SK-N-SH treated with all-trans-retinoic acid at 6 μM for 48 hours (cell line): ENCODE measurements at regions not wholly inside any gene's neighbourhood (a gene's known extent, or its start where the extent isn't known, plus 50 kb on each side); places are given as distances from the start of the nearest gene placed in this dataset.

Experiments
- ARNTL ChIP-seq: fragments of 450-650 bp; formaldehyde crosslinking; IDR thresholded peaks from 2 replicates; pipeline ENCODE4 v1.5.0; 2020; ENCODE audit warnings: low read depth, mild to moderate bottlenecking, moderate library complexity, borderline replicate concordance
- BACH2 ChIP-seq: fragments of 250-450 bp; sonication (Bioruptor Pico); IDR thresholded peaks from 2 replicates; pipeline ENCODE4 v1.9.0; 2021; ENCODE audit warnings: mild to moderate bottlenecking, borderline replicate concordance
- CREB5 ChIP-seq: fragments of 250-450 bp; sonication (Bioruptor Pico); IDR thresholded peaks from 2 replicates; pipeline ENCODE4 v1.5.1; 2020; ENCODE audit warnings: low read depth, mild to moderate bottlenecking, moderate library complexity
- GLIS3 ChIP-seq: fragments of 250-450 bp; sonication (Bioruptor Pico); IDR thresholded peaks from 2 replicates; pipeline ENCODE4 v1.5.0; 2020; ENCODE audit warnings: mild to moderate bottlenecking, moderate library complexity
- ISL1 ChIP-seq: fragments of 250-450 bp; sonication (Bioruptor Pico); IDR thresholded peaks from 2 replicates; pipeline ENCODE4 v2.1.2; 2022; ENCODE audit warnings: mild to moderate bottlenecking, moderate library complexity
- SNAI2 ChIP-seq: fragments of 250-450 bp; sonication (Bioruptor Pico); IDR thresholded peaks from 2 replicates; pipeline ENCODE4 v1.5.0; 2020; ENCODE audit warnings: mild to moderate bottlenecking, moderate library complexity
- ZFP3 ChIP-seq: fragments of 250-450 bp; sonication (Bioruptor Pico); IDR thresholded peaks from 2 replicates; pipeline ENCODE4 v1.5.0; 2020; ENCODE audit warnings: mild to moderate bottlenecking, moderate library complexity
- ZFP30 ChIP-seq: fragments of 450-650 bp; formaldehyde crosslinking; IDR thresholded peaks from 2 replicates; pipeline ENCODE4 v1.5.0; 2022; ENCODE audit warnings: mild to moderate bottlenecking, moderate library complexity
- TF ChIP-seq, protein P1 (sequence below): fragments of 250-450 bp; sonication (Bioruptor Pico); IDR thresholded peaks from 2 replicates; pipeline ENCODE4 v1.8.0; 2020; ENCODE audit warnings: mild to moderate bottlenecking, moderate library complexity, borderline replicate concordance

- TF ChIP-seq ISL1 (CRISPR knock-in tag), result no peak
- no peak for TF ChIP-seq ZFP30 (CRISPR knock-in tag)
- TF ChIP-seq GLIS3 (CRISPR knock-in tag), result no peak
- no peak for TF ChIP-seq ZFP3
- TF ChIP-seq BACH2 (CRISPR knock-in tag), result no peak
- no peak for TF ChIP-seq CREB5
- TF ChIP-seq, protein P1, sequence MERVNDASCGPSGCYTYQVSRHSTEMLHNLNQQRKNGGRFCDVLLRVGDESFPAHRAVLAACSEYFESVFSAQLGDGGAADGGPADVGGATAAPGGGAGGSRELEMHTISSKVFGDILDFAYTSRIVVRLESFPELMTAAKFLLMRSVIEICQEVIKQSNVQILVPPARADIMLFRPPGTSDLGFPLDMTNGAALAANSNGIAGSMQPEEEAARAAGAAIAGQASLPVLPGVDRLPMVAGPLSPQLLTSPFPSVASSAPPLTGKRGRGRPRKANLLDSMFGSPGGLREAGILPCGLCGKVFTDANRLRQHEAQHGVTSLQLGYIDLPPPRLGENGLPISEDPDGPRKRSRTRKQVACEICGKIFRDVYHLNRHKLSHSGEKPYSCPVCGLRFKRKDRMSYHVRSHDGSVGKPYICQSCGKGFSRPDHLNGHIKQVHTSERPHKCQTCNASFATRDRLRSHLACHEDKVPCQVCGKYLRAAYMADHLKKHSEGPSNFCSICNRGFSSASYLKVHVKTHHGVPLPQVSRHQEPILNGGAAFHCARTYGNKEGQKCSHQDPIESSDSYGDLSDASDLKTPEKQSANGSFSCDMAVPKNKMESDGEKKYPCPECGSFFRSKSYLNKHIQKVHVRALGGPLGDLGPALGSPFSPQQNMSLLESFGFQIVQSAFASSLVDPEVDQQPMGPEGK (CRISPR knock-in tag), result no peak
- no peak for TF ChIP-seq ARNTL (CRISPR knock-in tag)
- no peak for TF ChIP-seq SNAI2 (CRISPR knock-in tag)
Measured at GRCh38 chr2:102080451-102081242, 61.9 kb upstream of the IL1R1 start.
